HEK293T (cell line): ENCODE measurements at regions not wholly inside any gene's neighbourhood (a gene's known extent, or its start where the extent isn't known, plus 50 kb on each side); places are given as distances from the start of the nearest gene placed in this dataset.

Source experiments
- CTBP1 ChIP-seq: fragments of 450-650 bp; IDR thresholded peaks from 2 replicates; pipeline ENCODE4 v1.6.1; 2016; ENCODE audit warnings: borderline replicate concordance
- FOXA1 ChIP-seq: fragments of 450-650 bp; IDR thresholded peaks from 2 replicates; pipeline ENCODE4 v1.6.1; 2016; ENCODE audit warnings: mild to moderate bottlenecking
- FOXK2 ChIP-seq: fragments of 450-650 bp; IDR thresholded peaks from 2 replicates; pipeline ENCODE4 v1.6.1; 2016; ENCODE audit warnings: mild to moderate bottlenecking
- FOXM1 ChIP-seq: fragments of 450-650 bp; IDR thresholded peaks from 2 replicates; pipeline ENCODE4 v1.6.1; 2017; ENCODE audit warnings: mild to moderate bottlenecking, borderline replicate concordance
- HDGF ChIP-seq: fragments of 450-650 bp; IDR thresholded peaks from 2 replicates; pipeline ENCODE4 v1.6.1; 2017; ENCODE audit warnings: antibody characterized with exemption, borderline replicate concordance
- L3MBTL2 ChIP-seq: fragments of 450-650 bp; conservative IDR thresholded peaks from 2 replicates; pipeline ENCODE4 v1.6.1; 2016; ENCODE audit warnings: mild to moderate bottlenecking
- LEF1 ChIP-seq: fragments of 450-650 bp; IDR thresholded peaks from 2 replicates; pipeline ENCODE4 v1.6.1; 2017; ENCODE audit warnings: mild to moderate bottlenecking, borderline replicate concordance
- NFRKB ChIP-seq: fragments of 450-650 bp; IDR thresholded peaks from 2 replicates; pipeline ENCODE4 v1.6.1; 2016; ENCODE audit warnings: mild to moderate bottlenecking, moderate library complexity
- PKNOX1 ChIP-seq: fragments of 450-650 bp; IDR thresholded peaks from 2 replicates; pipeline ENCODE4 v1.6.1; 2016
- SP1 ChIP-seq: fragments of 450-650 bp; IDR thresholded peaks from 2 replicates; pipeline ENCODE4 v1.6.1; 2017
- SUZ12 ChIP-seq: fragments of 450-650 bp; IDR thresholded peaks from 2 replicates; pipeline ENCODE4 v1.6.1; 2016; ENCODE audit warnings: mild to moderate bottlenecking
- ZNF384 ChIP-seq: fragments of 450-650 bp; IDR thresholded peaks from 2 replicates; pipeline ENCODE4 v1.6.1; 2016

- TF ChIP-seq SP1 (no peak), LEF1 (no peak), FOXM1 (no peak), FOXK2 (no peak), CTBP1 (no peak), L3MBTL2 (no peak), SUZ12 (no peak), NFRKB (no peak), HDGF (no peak), ZNF384 (no peak), PKNOX1 (no peak), FOXA1 (no peak)
Measured at GRCh38 chr6:148289153-148289552, 53.5 kb upstream of the SASH1 start.
